GM21447 (cell line): ENCODE measurements at regions not wholly inside any gene's neighbourhood (a gene's known extent, or its start where the extent isn't known, plus 50 kb on each side); places are given as distances from the start of the nearest gene placed in this dataset.
"Not testable (repeated sequence)": the region's sequence is repeated elsewhere in the genome, so short reads cannot be mapped to it uniquely, and the experiment has no call there.

Experiments
- ATAC-seq: cut with Tn5 transposase; IDR thresholded peaks from one replicate; pipeline ENCODE4 v1.9.1; 2021; ENCODE audit not compliant: unreplicated experiment

GRCh38 chr6:67804808-67805207 is 830.3 kb upstream of the ADGRB3 start:
- ATAC-seq, result not testable (repeated sequence)

- ATAC-seq, result no peak
Observed at GRCh38 chr6:67802771-67803170, 832.3 kb upstream of the ADGRB3 start.

GRCh38 chr6:67792996-67793395 is 842.1 kb upstream of the ADGRB3 start:
- ATAC-seq, result no peak

- no peak for ATAC-seq
Observed at GRCh38 chr6:67790569-67790968, 844.5 kb upstream of the ADGRB3 start.

GRCh38 chr6:67787119-67787518 is 848.0 kb upstream of the ADGRB3 start:
- ATAC-seq, result not testable (repeated sequence)

- no peak for ATAC-seq
Observed at GRCh38 chr6:67779876-67780275, 855.2 kb upstream of the ADGRB3 start.

GRCh38 chr6:67775333-67775732 is 859.7 kb upstream of the ADGRB3 start:
- ATAC-seq, result no peak

- ATAC-seq, result no peak
Observed at GRCh38 chr6:67768972-67769371, 866.1 kb upstream of the ADGRB3 start.

GRCh38 chr6:67767046-67767822 is 867.8 kb upstream of the ADGRB3 start:
- not testable (repeated sequence) for ATAC-seq

- ATAC-seq, result no peak
Observed at GRCh38 chr6:67766057-67766456, 869.0 kb upstream of the ADGRB3 start.

- ATAC-seq, result no peak
Observed at GRCh38 chr6:67759001-67759400, 876.1 kb upstream of the ADGRB3 start.

- no peak for ATAC-seq
Observed at GRCh38 chr6:67757465-67758033, 877.5 kb upstream of the ADGRB3 start.

- no peak for ATAC-seq
Observed at GRCh38 chr6:67748521-67748920, 886.6 kb upstream of the ADGRB3 start.

GRCh38 chr6:67736816-67737215 is 898.3 kb upstream of the ADGRB3 start:
- ATAC-seq, result no peak

GRCh38 chr6:67736161-67736560 is 898.9 kb upstream of the ADGRB3 start:
- ATAC-seq, result no peak

- ATAC-seq, result no peak
Observed at GRCh38 chr6:67735623-67736022, 899.5 kb upstream of the ADGRB3 start.

GRCh38 chr6:67722861-67723261 is 912.2 kb upstream of the ADGRB3 start:
- ATAC-seq, result no peak

GRCh38 chr6:67717281-67717680 is 917.8 kb upstream of the ADGRB3 start:
- no peak for ATAC-seq

- no peak for ATAC-seq
Observed at GRCh38 chr6:67706388-67706787, 928.7 kb upstream of the ADGRB3 start.

GRCh38 chr6:67698534-67698933 is 936.5 kb upstream of the ADGRB3 start:
- no peak for ATAC-seq

- no peak for ATAC-seq
Observed at GRCh38 chr6:67694127-67694526, 941.0 kb upstream of the ADGRB3 start.

GRCh38 chr6:67689329-67689728 is 945.8 kb upstream of the ADGRB3 start:
- ATAC-seq, result no peak

- no peak for ATAC-seq
Observed at GRCh38 chr6:67687396-67687795, 947.7 kb upstream of the ADGRB3 start.
